VCaP (cell line): ENCODE measurements at regions not wholly inside any gene's neighbourhood (a gene's known extent, or its start where the extent isn't known, plus 50 kb on each side); places are given as distances from the start of the nearest gene placed in this dataset.

Experiments
- H3K27ac ChIP-seq: fragments of 450-650 bp; 2 replicates; pipeline ENCODE4 v1.5.1; 2017
- CTCF ChIP-seq: fragments of 450-650 bp; conservative IDR thresholded peaks from 2 replicates; pipeline ENCODE4 v1.5.1; 2017; ENCODE audit warnings: mild to moderate bottlenecking, moderate library complexity

GRCh38 chr2:234419726-234420125 is 77.2 kb downstream of the ARL4C start:
- TF ChIP-seq CTCF, result no peak
- no peak overlapping the region for H3K27ac ChIP-seq

- no peak for TF ChIP-seq CTCF
Observed at GRCh38 chr2:234415706-234416105, 81.2 kb downstream of the ARL4C start.

GRCh38 chr2:234414596-234414995 is 82.3 kb downstream of the ARL4C start:
- no peak for TF ChIP-seq CTCF
- H3K27ac ChIP-seq, result no peak overlapping the region

More at GRCh38 chr2:234415706-234416105, 81.2 kb downstream of the ARL4C start:
- H3K27ac ChIP-seq, result no peak overlapping the region

DNA sequence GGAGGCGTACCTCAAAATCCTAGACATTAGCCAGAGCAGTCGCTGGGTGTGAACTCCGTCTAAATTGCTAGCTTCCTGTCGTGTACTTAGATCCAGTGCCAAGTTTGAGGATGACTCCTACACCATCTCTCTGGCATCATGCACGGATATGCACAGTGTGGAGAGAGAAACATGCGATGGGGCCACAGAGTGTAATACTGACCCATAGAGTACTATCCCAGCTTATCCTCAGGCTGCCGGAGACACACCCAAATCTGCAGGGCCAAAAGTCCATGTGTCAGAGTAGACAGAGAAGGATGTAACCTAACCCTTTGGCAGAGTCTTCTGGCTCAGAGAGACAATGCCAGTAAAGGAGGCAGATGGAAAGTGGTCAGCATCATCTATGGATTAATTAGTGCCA is 84.2 kb downstream of the ARL4C start:
- H3K27ac ChIP-seq, result no peak overlapping the region
- TF ChIP-seq CTCF, result no peak

DNA sequence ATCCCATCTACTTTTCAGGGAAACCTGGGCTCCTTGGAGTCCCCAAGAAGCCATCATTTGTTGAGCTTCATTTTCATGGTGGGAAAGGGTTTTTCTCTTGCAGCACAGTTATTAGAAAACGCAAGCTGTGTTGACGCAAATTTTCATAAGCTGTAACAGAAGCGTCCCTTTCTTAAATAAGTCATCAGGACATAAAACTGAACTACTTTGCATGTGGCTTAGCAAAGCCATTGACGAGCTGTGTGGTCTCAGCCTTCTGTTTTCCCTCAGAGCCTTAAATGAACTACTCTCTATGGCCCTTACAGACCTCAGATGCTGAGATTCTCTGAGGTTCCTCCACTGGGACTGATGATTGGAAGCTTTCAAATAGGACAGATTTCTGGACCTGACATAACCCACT is 85.1 kb downstream of the ARL4C start:
- no peak overlapping the region for H3K27ac ChIP-seq
- TF ChIP-seq CTCF, result no peak

GRCh38 chr2:234410526-234410925 is 86.4 kb downstream of the ARL4C start:
- TF ChIP-seq CTCF, result no peak
- no peak overlapping the region for H3K27ac ChIP-seq

DNA sequence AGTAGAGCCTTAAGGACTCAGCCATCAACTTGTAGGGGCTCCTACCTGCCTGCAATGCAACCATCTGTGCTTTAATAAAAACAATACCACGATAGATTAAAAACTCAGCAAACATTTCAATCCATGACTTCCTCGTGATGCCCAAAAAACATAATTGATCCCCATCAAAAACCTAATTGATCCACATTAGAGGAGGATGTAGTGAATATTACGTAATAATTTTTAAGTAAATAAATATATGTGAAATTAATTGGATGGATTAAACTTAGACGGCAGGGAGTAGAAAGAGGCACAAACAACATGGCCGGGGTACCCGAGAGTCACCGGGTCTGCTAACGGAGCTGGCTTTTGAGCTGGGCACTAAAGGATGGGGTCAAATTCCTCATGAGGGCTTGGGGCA is 87.3 kb downstream of the ARL4C start:
- TF ChIP-seq CTCF, result no peak

GRCh38 chr2:234406085-234406484 is 90.8 kb downstream of the ARL4C start:
- peak; percentile 69 for TF ChIP-seq CTCF

More for the DNA sequence above, 87.3 kb downstream of the ARL4C start:
- H3K27ac ChIP-seq, result no peak overlapping the region

More at GRCh38 chr2:234406085-234406484, 90.8 kb downstream of the ARL4C start:
- no peak overlapping the region for H3K27ac ChIP-seq
